ENCODE measurements at regions not wholly inside any gene's neighbourhood (a gene's known extent, or its start where the extent isn't known, plus 50 kb on each side); places are given as distances from the start of the nearest gene placed in this dataset.
"Not testable (repeated sequence)": the region's sequence is repeated elsewhere in the genome, so short reads cannot be mapped to it uniquely, and the experiment has no call there.

DNA sequence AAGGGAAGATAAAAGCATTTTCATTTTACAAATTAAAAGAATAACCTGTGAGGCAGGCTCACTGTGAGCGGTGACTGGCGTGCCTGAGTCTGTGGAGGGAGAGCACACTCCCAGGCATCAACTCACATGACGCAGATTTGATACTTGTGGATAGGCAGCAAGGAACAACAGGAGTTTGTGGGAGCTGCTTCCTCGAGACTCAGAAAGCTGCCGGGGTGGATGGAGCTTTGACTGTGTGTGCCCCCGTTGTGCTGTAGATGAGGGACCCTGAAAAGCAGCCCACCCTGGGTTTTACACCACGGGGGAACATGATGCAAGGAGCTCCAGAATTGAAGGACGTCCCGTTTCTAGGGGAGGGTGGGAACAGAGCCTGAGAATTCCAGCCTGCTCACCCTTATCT, 764.3 kb upstream of the TPTE start:
- 53% methylated on average over 9 of the region's 9 CpGs for WGBS
- not testable (repeated sequence) for H3K27ac ChIP-seq (ENCODE audit: low read depth in 1 of 2, low read length in 2 of 2); H3K4me1 ChIP-seq (ENCODE audit: control insufficient read depth in 4 of 4, insufficient read depth in 4 of 4, low read length in 3 of 4); H3K4me3 ChIP-seq (ENCODE audit: low read depth in 1 of 3, low read length in 3 of 3); DNase-seq (ENCODE audit: low spot score); H3K9ac ChIP-seq (ENCODE audit: low read depth in 1 of 2, low read length in 2 of 2); H3K36me3 ChIP-seq (ENCODE audit: control insufficient read depth in 4 of 4, insufficient read depth in 3 of 4, low read depth in 1 of 4, low read length in 3 of 4); H3K9me3 ChIP-seq (ENCODE audit: control insufficient read depth in 4 of 4, low read length in 3 of 4); H3K27me3 ChIP-seq (ENCODE audit: control insufficient read depth in 4 of 4, insufficient read depth in 4 of 4, low read length in 3 of 4)

GRCh38 chr21:9757572-9757971, 763.8 kb upstream of the TPTE start:
- H3K4me3 ChIP-seq (ENCODE audit: low read depth in 1 of 3, low read length in 3 of 3); H3K27ac ChIP-seq (ENCODE audit: low read depth in 1 of 2, low read length in 2 of 2); H3K4me1 ChIP-seq (ENCODE audit: control insufficient read depth in 4 of 4, insufficient read depth in 4 of 4, low read length in 3 of 4); H3K36me3 ChIP-seq (ENCODE audit: control insufficient read depth in 4 of 4, insufficient read depth in 3 of 4, low read depth in 1 of 4, low read length in 3 of 4); DNase-seq (ENCODE audit: low spot score); H3K9me3 ChIP-seq (ENCODE audit: control insufficient read depth in 4 of 4, low read length in 3 of 4); H3K9ac ChIP-seq (ENCODE audit: low read depth in 1 of 2, low read length in 2 of 2); H3K27me3 ChIP-seq (ENCODE audit: control insufficient read depth in 4 of 4, insufficient read depth in 4 of 4, low read length in 3 of 4): not testable (repeated sequence)
- WGBS, result 74% methylated on average over 9 of the region's 9 CpGs

DNA sequence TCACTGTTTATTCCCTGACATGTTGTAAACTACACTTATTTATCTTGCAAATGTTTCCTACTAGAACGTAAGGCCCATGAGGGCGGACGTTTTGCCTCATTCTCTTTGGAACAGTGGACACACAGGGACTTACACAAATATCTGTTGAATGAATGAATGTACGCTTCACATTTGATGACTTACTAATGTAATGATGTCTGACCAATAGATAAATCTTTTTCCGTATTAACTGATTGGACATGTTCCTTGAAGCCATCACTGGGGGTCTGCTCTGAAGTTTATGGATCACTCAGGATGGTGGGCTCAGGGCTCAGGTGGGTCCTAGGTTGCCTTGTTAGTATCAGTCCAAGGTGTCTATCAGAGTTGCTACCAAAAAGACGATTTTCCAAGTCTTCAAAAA, 763.2 kb upstream of the TPTE start:
- Histone ChIP-seq H3K4me1 (ENCODE audit: control insufficient read depth in 4 of 4, insufficient read depth in 4 of 4, low read length in 3 of 4) (no peaks in the 10 kb centered on the region), H3K9ac (ENCODE audit: low read depth in 1 of 2, low read length in 2 of 2) (no peak overlapping the region), H3K4me3 (ENCODE audit: low read depth in 1 of 3, low read length in 3 of 3) (no peak overlapping the region), H3K36me3 (ENCODE audit: control insufficient read depth in 4 of 4, insufficient read depth in 3 of 4, low read depth in 1 of 4, low read length in 3 of 4) (no peaks in the 10 kb centered on the region), H3K9me3 (ENCODE audit: control insufficient read depth in 4 of 4, low read length in 3 of 4) (peaks cover 0 to 3% (median under 1%) of the 10 kb centered on the region in 4 donors), H3K27ac (ENCODE audit: low read depth in 1 of 2, low read length in 2 of 2) (no peak overlapping the region), H3K27me3 (ENCODE audit: control insufficient read depth in 4 of 4, insufficient read depth in 4 of 4, low read length in 3 of 4) (peaks cover 0 to 3% (median 0%) of the 10 kb centered on the region in 4 donors)
- no peak for DNase-seq (ENCODE audit: low spot score)
- 51% methylated on average over 6 of the region's 6 CpGs for WGBS
- TF ChIP-seq FOXA1 (IDR thresholded peaks at IDR 0.05), result no peak
- no peak for TF ChIP-seq GABPA (IDR thresholded peaks at IDR 0.05 in 1 of 2, conservative IDR thresholded peaks at IDR 0.05 in 1 of 2)
- TF ChIP-seq REST (IDR thresholded peaks at IDR 0.05), result no peak
- TF ChIP-seq FOXA2 (IDR thresholded peaks at IDR 0.05), result no peak
- TF ChIP-seq MAX (IDR thresholded peaks at IDR 0.05), result no peak
- no peak for TF ChIP-seq YY1 (IDR thresholded peaks at IDR 0.05)
- TF ChIP-seq, protein P1, sequence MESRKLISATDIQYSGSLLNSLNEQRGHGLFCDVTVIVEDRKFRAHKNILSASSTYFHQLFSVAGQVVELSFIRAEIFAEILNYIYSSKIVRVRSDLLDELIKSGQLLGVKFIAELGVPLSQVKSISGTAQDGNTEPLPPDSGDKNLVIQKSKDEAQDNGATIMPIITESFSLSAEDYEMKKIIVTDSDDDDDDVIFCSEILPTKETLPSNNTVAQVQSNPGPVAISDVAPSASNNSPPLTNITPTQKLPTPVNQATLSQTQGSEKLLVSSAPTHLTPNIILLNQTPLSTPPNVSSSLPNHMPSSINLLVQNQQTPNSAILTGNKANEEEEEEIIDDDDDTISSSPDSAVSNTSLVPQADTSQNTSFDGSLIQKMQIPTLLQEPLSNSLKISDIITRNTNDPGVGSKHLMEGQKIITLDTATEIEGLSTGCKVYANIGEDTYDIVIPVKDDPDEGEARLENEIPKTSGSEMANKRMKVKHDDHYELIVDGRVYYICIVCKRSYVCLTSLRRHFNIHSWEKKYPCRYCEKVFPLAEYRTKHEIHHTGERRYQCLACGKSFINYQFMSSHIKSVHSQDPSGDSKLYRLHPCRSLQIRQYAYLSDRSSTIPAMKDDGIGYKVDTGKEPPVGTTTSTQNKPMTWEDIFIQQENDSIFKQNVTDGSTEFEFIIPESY (IDR thresholded peaks at IDR 0.05), result no peak
- TF ChIP-seq, protein P2, sequence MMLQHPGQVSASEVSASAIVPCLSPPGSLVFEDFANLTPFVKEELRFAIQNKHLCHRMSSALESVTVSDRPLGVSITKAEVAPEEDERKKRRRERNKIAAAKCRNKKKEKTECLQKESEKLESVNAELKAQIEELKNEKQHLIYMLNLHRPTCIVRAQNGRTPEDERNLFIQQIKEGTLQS (IDR thresholded peaks at IDR 0.05), result no peak
- no peak for TF ChIP-seq SP1 (IDR thresholded peaks at IDR 0.05)
- no peak for TF ChIP-seq NR2F2 (IDR thresholded peaks at IDR 0.05)
- TF ChIP-seq HNF4G (IDR thresholded peaks at IDR 0.05), result no peak
- TF ChIP-seq, protein P3, sequence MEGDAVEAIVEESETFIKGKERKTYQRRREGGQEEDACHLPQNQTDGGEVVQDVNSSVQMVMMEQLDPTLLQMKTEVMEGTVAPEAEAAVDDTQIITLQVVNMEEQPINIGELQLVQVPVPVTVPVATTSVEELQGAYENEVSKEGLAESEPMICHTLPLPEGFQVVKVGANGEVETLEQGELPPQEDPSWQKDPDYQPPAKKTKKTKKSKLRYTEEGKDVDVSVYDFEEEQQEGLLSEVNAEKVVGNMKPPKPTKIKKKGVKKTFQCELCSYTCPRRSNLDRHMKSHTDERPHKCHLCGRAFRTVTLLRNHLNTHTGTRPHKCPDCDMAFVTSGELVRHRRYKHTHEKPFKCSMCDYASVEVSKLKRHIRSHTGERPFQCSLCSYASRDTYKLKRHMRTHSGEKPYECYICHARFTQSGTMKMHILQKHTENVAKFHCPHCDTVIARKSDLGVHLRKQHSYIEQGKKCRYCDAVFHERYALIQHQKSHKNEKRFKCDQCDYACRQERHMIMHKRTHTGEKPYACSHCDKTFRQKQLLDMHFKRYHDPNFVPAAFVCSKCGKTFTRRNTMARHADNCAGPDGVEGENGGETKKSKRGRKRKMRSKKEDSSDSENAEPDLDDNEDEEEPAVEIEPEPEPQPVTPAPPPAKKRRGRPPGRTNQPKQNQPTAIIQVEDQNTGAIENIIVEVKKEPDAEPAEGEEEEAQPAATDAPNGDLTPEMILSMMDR (IDR thresholded peaks at IDR 0.05; ENCODE audit: low read depth, low read length, missing input control), result no peak
- no peak for TF ChIP-seq RAD21 (IDR thresholded peaks at IDR 0.05)
- TF ChIP-seq JUND (IDR thresholded peaks at IDR 0.05), result no peak
